CD4-positive, alpha-beta T cell (primary cell): ENCODE measurements at regions not wholly inside any gene's neighbourhood (a gene's known extent, or its start where the extent isn't known, plus 50 kb on each side); places are given as distances from the start of the nearest gene placed in this dataset.
"Not testable (repeated sequence)": the region's sequence is repeated elsewhere in the genome, so short reads cannot be mapped to it uniquely, and the experiment has no call there.

ENCODE experiments used
- ATAC-seq: fragments of 200-7000 bp; cut with Tn5 transposase; one replicate; pipeline ENCODE4 v1.10.0; 2022; ENCODE audit warnings: mild to moderate bottlenecking; ENCODE audit not compliant: poor library complexity
- CTCF ChIA-PET: fragments of 350-600 bp; sonication (Branson Sonifier 250); formaldehyde crosslinking; loops from one replicate; lab custom pipeline; 2021; ENCODE audit warnings: antibody characterized with exemption, inconsistent platforms; lab: Charles Lee
- POLR2A ChIA-PET: fragments of 350-600 bp; sonication (Branson Sonifier 250); formaldehyde crosslinking; loops from one replicate; lab custom pipeline; 2021; ENCODE audit warnings: antibody characterized with exemption, inconsistent platforms; lab: Charles Lee
- DNase-seq, 14 experiments: peaks; one replicate each; pipeline ENCODE4 v3.0.0-alpha.2; 2013 to 2020; ENCODE audit warnings: mixed read lengths in 2 of 14
- H3K27ac ChIP-seq, 2 donors: one replicate each; pipeline versions ENCODE4 v1.5.1 to v1.7.0; 2013; ENCODE audit warnings: low read length in 2 of 2, low read depth in 1 of 2, mild to moderate bottlenecking in 1 of 2
- H3K27me3 ChIP-seq, 2 experiments: 1 replicate in 1 of 2; 2 replicates in 1 of 2; pipeline versions ENCODE4 v1.6.1 to v1.7.0; 2013; ENCODE audit warnings: low read length in 2 of 2, control low read depth in 1 of 2, mild to moderate bottlenecking in 1 of 2, moderate library complexity in 1 of 2; ENCODE audit not compliant: insufficient read depth in 2 of 2, control insufficient read depth in 1 of 2
- H3K36me3 ChIP-seq: one replicate; pipeline ENCODE4 v1.6.1; 2013; ENCODE audit warnings: low read length, control low read depth; ENCODE audit not compliant: insufficient read depth
- H3K4me1 ChIP-seq: one replicate; pipeline ENCODE4 v1.6.1; 2013; ENCODE audit warnings: low read length, control low read depth; ENCODE audit not compliant: insufficient read depth
- H3K4me3 ChIP-seq: one replicate; pipeline ENCODE4 v1.5.1; 2013; ENCODE audit warnings: mild to moderate bottlenecking, low read length, moderate library complexity
- H3K9me3 ChIP-seq, 2 experiments: 1 replicate in 1 of 2; 2 replicates in 1 of 2; pipeline versions ENCODE4 v1.6.1 to v1.7.0; 2013; ENCODE audit warnings: low read length in 2 of 2, mild to moderate bottlenecking in 2 of 2, control low read depth in 1 of 2, moderate library complexity in 1 of 2; ENCODE audit not compliant: control insufficient read depth in 1 of 2, insufficient read depth in 1 of 2
- H3K27ac Mint-ChIP-seq: one replicate; pipeline ENCODE4 v1.8.0; 2020; ENCODE audit warnings: mixed read lengths
- H3K27me3 Mint-ChIP-seq: one replicate; pipeline ENCODE4 v1.8.0; 2021; ENCODE audit warnings: mixed read lengths
- H3K36me3 Mint-ChIP-seq: one replicate; pipeline ENCODE4 v1.8.0; 2021; ENCODE audit warnings: low read depth, mixed read lengths
- H3K4me1 Mint-ChIP-seq: one replicate; pipeline ENCODE4 v1.8.0; 2021; ENCODE audit warnings: low read depth, mixed read lengths
- H3K4me3 Mint-ChIP-seq: one replicate; pipeline ENCODE4 v1.8.0; 2020; ENCODE audit warnings: mild to moderate bottlenecking, mixed read lengths
- H3K9me3 Mint-ChIP-seq: one replicate; pipeline ENCODE4 v1.8.0; 2020; ENCODE audit warnings: mixed read lengths
- intact Hi-C, 2 experiments: fragments of 100-400 bp; cut with DNase I in 1 of 2; cut with micrococcal nuclease in 1 of 2; formaldehyde crosslinking; loops; one replicate each; pipeline versions ENCODE4 v1.15.1 to v1.9.0; 2023 to 2025; cut with DNase I, micrococcal nuclease
- TF ChIP-seq, protein P1 (sequence below): fragments of 200-600 bp; IDR thresholded peaks from one replicate; pipeline ENCODE4 v1.8.0; 2022; ENCODE audit warnings: antibody characterized with exemption, mild to moderate bottlenecking

DNA sequence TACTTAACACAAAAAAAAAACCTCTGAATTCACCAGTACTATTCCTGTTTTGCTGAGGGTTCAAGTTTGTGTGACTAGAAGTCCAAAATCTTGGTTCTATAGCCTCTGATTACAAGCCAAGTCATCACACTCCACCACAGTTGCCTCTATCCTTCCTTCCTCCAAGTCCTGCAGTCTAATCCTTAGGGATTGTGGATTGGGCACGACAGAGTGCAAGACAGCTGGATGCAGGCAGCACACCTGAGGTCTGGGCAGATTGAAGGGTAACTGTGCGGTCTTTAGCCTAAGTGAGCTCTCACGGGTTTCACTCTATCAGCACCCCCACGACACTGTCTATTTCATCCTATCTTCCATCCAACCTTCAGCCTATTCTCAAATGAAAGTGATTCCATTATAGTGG, 299.4 kb upstream of the ID2 start:
- Mint-ChIP-seq H3K27me3 (no peaks in the 10 kb centered on the region), H3K4me3 (no peak overlapping the region), H3K9me3 (no peaks in the 10 kb centered on the region), H3K27ac (no peak overlapping the region), H3K4me1 (peaks cover 18% of the 10 kb centered on the region), H3K36me3 (no peaks in the 10 kb centered on the region)
- TF ChIP-seq, protein P1, sequence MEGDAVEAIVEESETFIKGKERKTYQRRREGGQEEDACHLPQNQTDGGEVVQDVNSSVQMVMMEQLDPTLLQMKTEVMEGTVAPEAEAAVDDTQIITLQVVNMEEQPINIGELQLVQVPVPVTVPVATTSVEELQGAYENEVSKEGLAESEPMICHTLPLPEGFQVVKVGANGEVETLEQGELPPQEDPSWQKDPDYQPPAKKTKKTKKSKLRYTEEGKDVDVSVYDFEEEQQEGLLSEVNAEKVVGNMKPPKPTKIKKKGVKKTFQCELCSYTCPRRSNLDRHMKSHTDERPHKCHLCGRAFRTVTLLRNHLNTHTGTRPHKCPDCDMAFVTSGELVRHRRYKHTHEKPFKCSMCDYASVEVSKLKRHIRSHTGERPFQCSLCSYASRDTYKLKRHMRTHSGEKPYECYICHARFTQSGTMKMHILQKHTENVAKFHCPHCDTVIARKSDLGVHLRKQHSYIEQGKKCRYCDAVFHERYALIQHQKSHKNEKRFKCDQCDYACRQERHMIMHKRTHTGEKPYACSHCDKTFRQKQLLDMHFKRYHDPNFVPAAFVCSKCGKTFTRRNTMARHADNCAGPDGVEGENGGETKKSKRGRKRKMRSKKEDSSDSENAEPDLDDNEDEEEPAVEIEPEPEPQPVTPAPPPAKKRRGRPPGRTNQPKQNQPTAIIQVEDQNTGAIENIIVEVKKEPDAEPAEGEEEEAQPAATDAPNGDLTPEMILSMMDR, result no peak
- DNase-seq, result no peak
- Histone ChIP-seq H3K4me1 (peaks cover 17% of the 10 kb centered on the region), H3K27ac (no peak overlapping the region), H3K27me3 (no peaks in the 10 kb centered on the region), H3K36me3 (no peaks in the 10 kb centered on the region), H3K4me3 (no peak overlapping the region), H3K9me3 (no peaks in the 10 kb centered on the region)
- intact Hi-C loops, result no loop called here
- ChIA-PET CTCF (no interaction called here), POLR2A (no interaction called here)
- no peak for ATAC-seq

DNA sequence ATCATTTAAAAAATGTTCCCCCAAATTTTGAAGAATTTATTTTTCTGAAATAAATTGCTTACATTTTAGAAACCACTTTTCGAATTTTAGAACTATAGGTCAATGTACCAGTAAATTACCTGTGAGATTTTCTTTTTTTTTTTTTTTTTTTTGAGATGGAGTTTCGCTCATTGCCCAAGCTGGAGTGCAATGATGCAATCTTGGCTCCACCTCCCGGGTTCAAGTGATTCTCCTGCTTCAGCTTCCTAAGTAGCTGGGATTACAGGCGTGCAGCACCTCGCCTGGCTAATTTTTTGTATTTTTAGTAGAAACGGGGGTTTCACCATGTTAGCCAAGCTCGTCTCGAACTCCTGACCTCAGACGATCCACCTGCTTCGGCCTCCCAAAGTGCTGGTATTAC, 295.1 kb upstream of the ID2 start:
- POLR2A ChIA-PET, H3K9me3 ChIP-seq, H3K36me3 ChIP-seq, intact Hi-C loops, H3K36me3 Mint-ChIP-seq, H3K4me1 ChIP-seq, H3K4me3 Mint-ChIP-seq, H3K27me3 Mint-ChIP-seq, H3K27me3 ChIP-seq, H3K27ac Mint-ChIP-seq, ATAC-seq, DNase-seq, H3K4me3 ChIP-seq, H3K4me1 Mint-ChIP-seq, CTCF ChIA-PET, H3K9me3 Mint-ChIP-seq, H3K27ac ChIP-seq: not testable (repeated sequence)

DNA sequence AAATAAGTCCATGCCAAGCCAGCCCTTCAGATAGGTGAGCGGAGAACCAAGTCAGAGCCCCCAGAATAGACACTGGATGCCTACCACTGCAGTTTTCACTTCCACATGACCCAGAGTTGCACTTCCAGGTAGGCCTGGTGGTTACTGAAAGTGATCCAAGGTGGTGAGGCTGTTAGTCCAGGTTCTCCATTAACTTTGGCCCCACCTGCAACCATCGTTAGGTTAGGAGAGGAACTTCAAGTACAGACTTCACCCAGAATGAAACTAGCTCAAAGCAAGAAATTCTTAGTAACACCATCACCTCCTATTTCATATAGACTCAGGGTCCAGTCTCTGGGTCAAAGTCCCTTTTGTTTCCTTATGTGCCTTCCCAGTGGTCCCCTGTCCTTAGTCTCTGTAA, 293.1 kb upstream of the ID2 start:
- DNase-seq, result no peak
- CTCF ChIA-PET, result no interaction called here
- H3K9me3 ChIP-seq, result no peaks in the 10 kb centered on the region
- ATAC-seq, result no peak
- H3K4me1 ChIP-seq, result no peaks in the 10 kb centered on the region
- POLR2A ChIA-PET, result no interaction called here
- H3K27ac ChIP-seq, result no peak overlapping the region
- H3K36me3 Mint-ChIP-seq, result no peaks in the 10 kb centered on the region
- H3K4me3 Mint-ChIP-seq, result no peak overlapping the region
- peaks cover 6% of the 10 kb centered on the region for H3K36me3 ChIP-seq
- no peak overlapping the region for H3K27ac Mint-ChIP-seq
- H3K9me3 Mint-ChIP-seq, result no peaks in the 10 kb centered on the region
- TF ChIP-seq, protein P1, result no peak
- intact Hi-C loops, result no loop called here
- no peaks in the 10 kb centered on the region for H3K27me3 Mint-ChIP-seq
- H3K27me3 ChIP-seq, result no peaks in the 10 kb centered on the region
- no peaks in the 10 kb centered on the region for H3K4me1 Mint-ChIP-seq
- no peak overlapping the region for H3K4me3 ChIP-seq

DNA sequence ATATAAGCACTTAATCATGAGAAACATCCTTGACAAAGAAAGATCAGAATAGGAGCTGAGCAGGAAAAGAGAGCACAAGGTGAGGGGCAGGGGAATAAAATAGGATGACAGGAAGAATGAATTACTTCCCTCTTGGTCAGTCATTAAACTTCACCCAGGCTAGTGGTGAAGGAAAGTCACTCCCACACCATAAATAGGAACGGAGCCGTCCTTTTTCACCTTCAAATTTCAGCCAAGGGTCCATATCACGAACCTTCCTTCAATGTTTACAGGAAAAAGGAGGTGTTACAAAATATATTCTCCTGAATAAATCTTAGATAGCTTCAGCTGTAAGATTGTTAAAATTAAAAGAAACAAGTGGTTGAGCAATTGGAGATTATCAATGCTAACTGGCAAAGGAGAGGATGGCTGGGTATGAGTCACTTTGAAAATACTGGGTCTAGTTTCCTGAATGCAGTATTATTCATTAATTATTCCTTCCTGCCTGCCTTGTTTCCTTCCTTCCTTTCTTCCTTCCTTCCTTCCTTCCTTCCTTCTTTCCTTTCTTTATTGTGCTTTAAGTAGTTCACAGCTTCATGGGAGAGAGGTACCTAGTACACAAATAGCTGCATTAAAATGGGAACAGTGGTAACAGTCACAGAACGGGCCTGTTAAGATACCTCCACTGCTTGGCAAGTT, 292.3 kb upstream of the ID2 start:
- H3K4me1 Mint-ChIP-seq, result no peaks in the 10 kb centered on the region
- ATAC-seq, result no peak
- H3K4me3 ChIP-seq, result no peak overlapping the region
- H3K27ac Mint-ChIP-seq, result no peak overlapping the region
- no peaks in the 10 kb centered on the region for H3K4me1 ChIP-seq
- CTCF ChIA-PET, result no interaction called here
- no peaks in the 10 kb centered on the region for H3K27me3 Mint-ChIP-seq
- no peaks in the 10 kb centered on the region for H3K9me3 ChIP-seq
- no peaks in the 10 kb centered on the region for H3K9me3 Mint-ChIP-seq
- H3K27me3 ChIP-seq, result no peaks in the 10 kb centered on the region
- no peak overlapping the region for H3K27ac ChIP-seq
- POLR2A ChIA-PET, result no interaction called here
- H3K4me3 Mint-ChIP-seq, result no peak overlapping the region
- intact Hi-C loops, result no loop called here
- TF ChIP-seq, protein P1, result no peak
- H3K36me3 Mint-ChIP-seq, result no peaks in the 10 kb centered on the region
- no peak for DNase-seq
- H3K36me3 ChIP-seq, result peaks cover 6% of the 10 kb centered on the region
